ENCODE measurements at regions not wholly inside any gene's neighbourhood (a gene's known extent, or its start where the extent isn't known, plus 50 kb on each side); places are given as distances from the start of the nearest gene placed in this dataset.
"Not testable (repeated sequence)": the region's sequence is repeated elsewhere in the genome, so short reads cannot be mapped to it uniquely, and the experiment has no call there.

- DNase-seq = no peak
Observed at GRCh38 chr6:119764927-119765681, 415.5 kb upstream of the MAN1A1 start.

- DNase-seq = no peak
Observed at GRCh38 chr6:119760046-119760445, 410.5 kb upstream of the MAN1A1 start.

DNA sequence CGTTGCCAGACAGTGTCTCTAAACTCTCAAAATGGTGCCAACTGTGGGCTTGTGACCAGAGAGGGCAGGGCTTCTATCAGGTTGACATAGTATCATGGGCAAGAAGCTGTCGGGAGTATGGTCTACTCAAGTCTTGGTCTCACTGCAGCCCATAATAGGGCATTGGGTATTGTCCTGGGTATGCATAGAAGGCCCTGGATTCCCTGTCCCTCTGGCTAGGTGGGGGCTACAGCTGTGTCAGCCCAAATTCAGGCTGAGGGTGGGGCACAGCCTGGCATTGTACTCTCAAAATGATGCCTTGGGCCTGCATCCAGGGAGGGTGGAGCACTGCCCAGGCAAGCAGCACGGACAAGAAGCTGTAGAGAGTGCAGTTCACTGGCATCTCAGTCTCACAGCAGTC lies 408.8 kb upstream of the MAN1A1 start:
- no peak for DNase-seq

- no peak for DNase-seq
Observed at GRCh38 chr6:119757467-119757866, 407.9 kb upstream of the MAN1A1 start.

DNA sequence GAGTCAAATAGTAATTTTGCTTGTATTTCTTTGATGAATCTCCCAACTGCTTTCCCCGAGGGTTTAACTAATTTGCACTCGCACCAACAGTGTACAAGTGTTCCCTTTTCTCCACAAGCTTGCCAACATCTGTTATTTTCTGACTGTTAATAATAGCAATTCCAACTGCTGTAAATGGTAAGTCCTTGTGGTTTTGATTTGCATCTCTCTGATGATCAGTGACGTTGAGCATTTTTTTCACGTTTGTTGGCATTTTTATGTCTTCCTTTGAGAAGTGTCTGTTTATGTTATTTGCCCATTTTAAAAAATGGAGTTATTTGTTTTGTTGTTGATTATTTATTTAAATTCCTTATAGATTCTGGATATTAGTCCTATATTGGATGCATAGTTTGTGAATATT lies 399.8 kb upstream of the MAN1A1 start:
- no peak for DNase-seq

GRCh38 chr6:119748535-119748934 lies 399.0 kb upstream of the MAN1A1 start:
- DNase-seq = not testable (repeated sequence)

GRCh38 chr6:119742188-119742803 lies 392.7 kb upstream of the MAN1A1 start:
- DNase-seq = peak; percentile 63 to 72

DNA sequence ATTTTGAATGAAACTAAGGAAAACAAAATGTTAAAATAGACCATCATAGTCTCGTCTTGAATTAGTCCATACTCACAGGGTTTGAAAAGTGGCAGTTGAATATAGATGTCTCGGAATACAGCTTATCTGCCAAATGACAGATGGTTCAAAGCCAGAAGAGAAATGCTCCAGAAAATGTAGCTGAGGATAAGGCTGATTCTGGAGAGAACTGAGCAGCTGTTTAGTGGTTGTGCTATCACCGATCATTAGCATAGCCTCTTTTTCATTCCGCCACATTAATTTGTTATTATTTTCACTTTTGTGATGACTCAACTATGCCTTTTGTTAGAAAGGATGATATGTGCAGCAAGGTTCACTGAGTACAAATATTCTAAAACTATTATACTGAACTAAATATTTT lies 390.2 kb upstream of the MAN1A1 start:
- no peak for DNase-seq

DNA sequence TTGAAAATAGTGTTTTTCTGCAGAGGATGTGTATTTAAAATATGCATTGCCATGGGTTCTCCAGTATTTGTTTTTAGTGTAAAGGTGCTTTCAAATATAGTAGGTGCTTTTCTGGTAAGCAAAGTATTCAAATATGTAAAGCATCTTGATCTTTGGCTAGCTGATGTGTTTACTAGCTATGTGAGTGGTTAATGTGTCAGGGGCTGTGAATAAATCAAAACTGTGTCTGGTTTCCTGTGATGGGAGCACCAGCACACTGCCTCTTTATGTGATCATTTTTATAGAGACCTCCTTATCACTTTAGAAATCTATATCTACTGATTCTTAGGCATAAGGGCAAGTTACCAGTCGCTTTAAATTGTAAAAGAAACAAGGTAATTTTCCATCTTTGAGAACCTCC lies 388.9 kb upstream of the MAN1A1 start:
- DNase-seq = no peak

DNA sequence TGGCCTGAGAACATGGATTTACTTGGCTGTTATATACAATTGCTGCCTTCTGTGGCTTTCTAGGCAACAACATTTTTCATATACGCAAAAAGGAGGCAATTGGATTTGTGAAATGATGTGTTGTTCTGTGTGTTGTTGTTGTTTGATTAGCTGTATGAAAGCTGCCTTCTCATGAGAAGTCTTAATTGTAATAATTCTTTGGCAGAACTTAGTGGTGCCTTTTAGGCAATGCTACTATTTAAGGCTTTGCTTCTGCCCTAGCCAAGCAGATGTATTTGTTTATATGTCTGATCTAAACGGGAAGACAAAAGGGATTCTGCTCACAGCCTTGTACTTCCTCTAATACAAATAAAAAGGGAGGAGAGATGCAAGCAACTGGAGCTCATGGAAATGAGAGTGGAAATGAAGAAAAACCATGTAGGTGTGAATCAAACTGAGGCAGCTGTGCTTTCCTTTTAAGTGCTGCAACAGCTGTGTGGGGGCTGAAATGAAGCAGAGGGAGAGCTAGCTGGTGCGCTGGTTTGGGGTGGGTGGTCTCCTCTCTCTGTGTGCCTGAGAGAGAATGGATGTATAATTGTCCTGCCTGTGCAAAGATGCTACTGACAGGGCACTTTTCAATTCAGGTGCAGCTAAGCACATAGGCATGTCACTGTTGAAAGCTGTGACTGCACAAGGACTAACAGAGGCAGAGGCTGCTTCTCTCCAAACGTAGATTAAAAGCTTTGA lies 386.9 kb upstream of the MAN1A1 start:
- DNase-seq = no peak

DNA sequence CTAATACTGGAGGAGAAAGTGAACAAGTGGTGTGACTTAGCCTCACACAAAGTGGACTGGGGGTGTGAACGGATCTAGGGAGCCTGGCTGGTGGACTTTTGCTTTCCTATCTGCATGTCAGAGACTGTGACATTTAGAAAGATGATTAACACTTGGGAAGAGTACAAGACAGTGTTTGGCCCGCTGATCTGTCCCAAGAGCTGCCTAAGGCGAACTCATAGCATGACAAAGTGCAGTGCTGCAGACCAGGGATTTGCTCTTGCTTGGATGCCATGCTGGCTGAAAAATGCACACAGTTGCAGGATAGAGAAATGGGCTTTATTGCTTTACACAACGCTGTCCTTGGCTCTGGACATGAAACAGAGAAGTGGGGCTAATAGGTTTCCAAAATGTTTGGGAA lies 386.0 kb upstream of the MAN1A1 start:
- DNase-seq = no peak

GRCh38 chr6:119734227-119734626 lies 384.7 kb upstream of the MAN1A1 start:
- DNase-seq = no peak

- DNase-seq = no peak
Observed at GRCh38 chr6:119728935-119729334, 379.4 kb upstream of the MAN1A1 start.

GRCh38 chr6:119728220-119728750 lies 378.7 kb upstream of the MAN1A1 start:
- no peak for DNase-seq

- no peak for DNase-seq
Observed at GRCh38 chr6:119727504-119728219, 378.1 kb upstream of the MAN1A1 start.

DNA sequence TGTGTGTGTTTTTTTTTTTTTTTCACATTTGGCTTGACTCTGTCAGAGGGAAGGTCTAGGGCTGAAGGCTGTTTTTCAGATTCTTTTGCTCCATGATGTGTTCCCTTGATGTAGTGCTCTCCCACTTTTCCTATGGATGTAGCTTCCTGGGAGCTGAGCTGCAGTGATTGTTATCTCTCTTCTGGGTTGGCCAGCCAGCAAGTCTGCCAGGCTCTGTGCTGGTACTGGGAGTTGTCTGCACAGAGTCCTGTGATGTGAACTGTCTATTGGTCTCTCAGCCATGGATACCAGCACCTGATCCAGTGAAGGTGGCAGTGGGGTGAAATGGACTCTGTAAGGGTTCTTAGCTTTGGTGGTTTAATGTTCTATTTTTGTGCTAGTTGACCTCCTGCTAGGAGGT lies 377.4 kb upstream of the MAN1A1 start:
- not testable (repeated sequence) for DNase-seq

DNA sequence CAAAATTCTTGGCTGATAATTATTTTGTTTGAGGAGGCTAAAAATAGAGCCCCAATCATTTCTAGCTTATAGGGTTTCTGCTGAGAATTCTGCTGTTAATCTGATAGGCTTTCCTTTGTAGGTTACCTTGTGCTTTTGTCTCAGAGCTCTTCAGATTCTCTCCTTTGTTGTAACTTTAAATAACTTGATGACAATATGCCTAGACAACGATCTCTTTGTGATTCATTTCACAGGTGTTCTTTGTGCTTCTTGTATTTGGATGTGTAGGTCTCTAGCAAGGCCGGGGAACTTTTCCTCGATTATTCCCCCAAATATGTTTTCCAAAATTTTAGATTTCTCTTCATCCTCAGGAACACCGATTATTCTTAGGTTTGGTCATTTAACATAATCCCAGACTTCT lies 376.5 kb upstream of the MAN1A1 start:
- no peak for DNase-seq

GRCh38 chr6:119720160-119720559 lies 370.6 kb upstream of the MAN1A1 start:
- DNase-seq = no peak

- DNase-seq = no peak
Observed at GRCh38 chr6:119717942-119718341, 368.4 kb upstream of the MAN1A1 start.

DNA sequence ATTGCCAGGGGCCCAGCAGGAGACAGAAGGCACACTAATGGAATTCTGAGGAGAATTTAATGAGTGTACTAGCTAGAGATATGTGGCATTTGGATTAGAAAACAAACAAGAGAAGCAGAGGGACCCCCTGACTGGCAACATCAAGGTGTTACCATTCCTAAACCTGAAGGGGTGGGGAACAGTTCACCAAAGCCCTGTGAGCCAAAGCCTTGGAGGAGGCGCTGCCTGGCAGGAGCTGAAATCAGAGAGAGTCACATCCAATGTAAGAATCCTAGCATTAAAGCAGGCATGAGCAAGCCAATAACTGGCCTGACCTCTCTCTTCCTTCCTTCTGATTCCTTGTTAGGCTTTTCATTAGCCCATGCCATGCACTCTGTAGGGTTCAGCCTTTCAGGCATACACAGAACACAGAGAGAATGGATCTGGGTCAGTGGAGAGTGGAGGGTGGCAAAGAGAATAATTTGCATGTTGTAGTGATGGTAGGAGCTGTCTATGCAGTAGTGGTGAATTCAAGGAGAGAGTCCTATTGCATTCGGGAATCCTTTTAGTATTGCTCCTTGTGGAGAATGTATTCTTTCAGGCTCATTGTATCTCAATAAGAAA lies 367.2 kb upstream of the MAN1A1 start:
- no peak for DNase-seq

GRCh38 chr6:119713903-119714302 lies 364.3 kb upstream of the MAN1A1 start:
- no peak for DNase-seq

GRCh38 chr6:119686644-119687043 lies 337.1 kb upstream of the MAN1A1 start:
- no peak for DNase-seq

DNA sequence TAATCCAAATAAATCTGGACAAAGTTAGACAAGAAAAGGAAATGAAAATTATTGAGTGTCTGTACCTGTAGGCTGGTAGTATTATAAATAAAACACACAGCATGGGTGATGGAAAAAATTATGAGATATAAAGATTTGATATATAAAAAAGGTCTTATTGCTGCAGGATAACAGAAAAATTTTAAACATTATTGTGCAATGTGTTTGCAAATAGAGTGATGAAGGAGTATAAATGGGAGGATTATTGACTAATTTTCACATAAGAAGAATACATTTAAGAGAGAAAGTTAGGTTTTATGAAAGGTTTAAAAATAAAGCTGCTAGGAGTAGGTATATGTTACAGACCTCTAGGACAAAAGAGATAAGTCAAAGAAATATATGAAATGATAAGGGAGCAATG lies 336.7 kb upstream of the MAN1A1 start:
- no peak for DNase-seq
